HAP-1 (cell line): ENCODE measurements at regions not wholly inside any gene's neighbourhood (a gene's known extent, or its start where the extent isn't known, plus 50 kb on each side); places are given as distances from the start of the nearest gene placed in this dataset.
"Not testable (repeated sequence)": the region's sequence is repeated elsewhere in the genome, so short reads cannot be mapped to it uniquely, and the experiment has no call there.

Experiments
- DNase-seq, 2 experiments: peaks; one replicate each; pipeline ENCODE4 v3.0.0-alpha.2; 2016 to 2020; ENCODE audit warnings: low spot score in 2 of 2
- H3K27me3 ChIP-seq: fragments of 250-450 bp; sonication (Bioruptor Pico); 2 replicates; pipeline ENCODE4 v1.5.1; 2020; ENCODE audit warnings: low read depth, mild to moderate bottlenecking, moderate library complexity
- H3K36me3 ChIP-seq: fragments of 250-450 bp; sonication (Bioruptor Pico); replicated peaks from 2 replicates; pipeline ENCODE4 v1.5.1; 2020; ENCODE audit warnings: mild to moderate bottlenecking
- H3K4me1 ChIP-seq: fragments of 250-450 bp; sonication (Bioruptor Pico); 2 replicates; pipeline ENCODE4 v1.5.1; 2020; ENCODE audit warnings: mild to moderate bottlenecking
- H3K4me3 ChIP-seq: fragments of 250-450 bp; sonication (Bioruptor Pico); 2 replicates; pipeline ENCODE4 v1.5.1; 2020; ENCODE audit warnings: mild to moderate bottlenecking, moderate library complexity
- H3K9me3 ChIP-seq: fragments of 250-450 bp; sonication (Bioruptor Pico); 2 replicates; pipeline ENCODE4 v1.5.1; 2020; ENCODE audit warnings: mild to moderate bottlenecking, moderate library complexity
- in situ Hi-C: fragments of 300-500 bp; cut with MboI; formaldehyde crosslinking; loops from 3 replicates; pipeline ENCODE4 v1.14.3; 2020; ENCODE audit warnings: low sequenced_read_pairs, inconsistent platforms, mixed read lengths

GRCh38 chr9:2525147-2525546, 96.4 kb upstream of the VLDLR start:
- H3K36me3 ChIP-seq, result no peaks in the 10 kb centered on the region
- no peaks in the 10 kb centered on the region for H3K9me3 ChIP-seq
- peaks cover 21% of the 10 kb centered on the region for H3K4me1 ChIP-seq
- H3K27me3 ChIP-seq, result no peaks in the 10 kb centered on the region
- in situ Hi-C loops, result no loop called here
- H3K4me3 ChIP-seq, result no peak overlapping the region
- DNase-seq, result no peak

GRCh38 chr9:2526071-2526828, 95.3 kb upstream of the VLDLR start:
- H3K9me3 ChIP-seq, result no peaks in the 10 kb centered on the region
- in situ Hi-C loops, result no loop called here
- no peak overlapping the region for H3K4me3 ChIP-seq
- peaks cover 21% of the 10 kb centered on the region for H3K4me1 ChIP-seq
- peak; percentile 14 to 90 for DNase-seq
- no peaks in the 10 kb centered on the region for H3K36me3 ChIP-seq
- no peaks in the 10 kb centered on the region for H3K27me3 ChIP-seq

GRCh38 chr9:2531481-2531880, 90.1 kb upstream of the VLDLR start:
- H3K36me3 ChIP-seq, result no peaks in the 10 kb centered on the region
- H3K27me3 ChIP-seq, result no peaks in the 10 kb centered on the region
- H3K4me3 ChIP-seq, result no peak overlapping the region
- no peak for DNase-seq
- in situ Hi-C loops, result no loop called here
- H3K4me1 ChIP-seq, result peaks cover 24% of the 10 kb centered on the region
- no peaks in the 10 kb centered on the region for H3K9me3 ChIP-seq

- in situ Hi-C loops, result no loop called here
- DNase-seq, result no peak
- Histone ChIP-seq H3K9me3 (no peaks in the 10 kb centered on the region), H3K36me3 (no peaks in the 10 kb centered on the region), H3K4me3 (no peak overlapping the region), H3K4me1 (peaks cover 13% of the 10 kb centered on the region), H3K27me3 (no peaks in the 10 kb centered on the region)
Measured at GRCh38 chr9:2536511-2536910, 85.1 kb upstream of the VLDLR start.

- no peaks in the 10 kb centered on the region; the same call in 1 of the 2 replicates for H3K9me3 ChIP-seq
- no peak for DNase-seq
- H3K36me3 ChIP-seq, result no peaks in the 10 kb centered on the region
- no peaks in the 10 kb centered on the region for H3K27me3 ChIP-seq
- H3K4me1 ChIP-seq, result no peaks in the 10 kb centered on the region
- in situ Hi-C loops, result no loop called here
- no peak overlapping the region for H3K4me3 ChIP-seq
Measured at GRCh38 chr9:2545881-2546490, 75.6 kb upstream of the VLDLR start.

- H3K4me3 ChIP-seq, H3K27me3 ChIP-seq, H3K36me3 ChIP-seq, H3K9me3 ChIP-seq, in situ Hi-C loops, H3K4me1 ChIP-seq: not testable (repeated sequence)
- DNase-seq, result peak; percentile 61 to 65
Measured at GRCh38 chr9:2555899-2556600, 65.5 kb upstream of the VLDLR start.

- Histone ChIP-seq H3K9me3 (no peaks in the 10 kb centered on the region), H3K27me3 (no peaks in the 10 kb centered on the region), H3K4me1 (peaks cover 3% of the 10 kb centered on the region), H3K4me3 (no peak overlapping the region), H3K36me3 (no peaks in the 10 kb centered on the region)
- DNase-seq, result no peak
- in situ Hi-C loops, result no loop called here
Measured at GRCh38 chr9:2557693-2558092, 63.9 kb upstream of the VLDLR start.

- Histone ChIP-seq H3K4me3 (no peak overlapping the region), H3K27me3 (no peaks in the 10 kb centered on the region), H3K36me3 (no peaks in the 10 kb centered on the region), H3K9me3 (no peaks in the 10 kb centered on the region), H3K4me1 (peaks cover 3% of the 10 kb centered on the region)
- DNase-seq, result no peak
- in situ Hi-C loops, result no loop called here
Measured at GRCh38 chr9:2559192-2560152, 62.1 kb upstream of the VLDLR start.

GRCh38 chr9:2560180-2560579, 61.4 kb upstream of the VLDLR start:
- H3K4me1 ChIP-seq, result peaks cover 3% of the 10 kb centered on the region
- H3K4me3 ChIP-seq, result no peak overlapping the region
- in situ Hi-C loops, result no loop called here
- H3K27me3 ChIP-seq, result no peaks in the 10 kb centered on the region
- no peak for DNase-seq
- H3K9me3 ChIP-seq, result no peaks in the 10 kb centered on the region
- no peaks in the 10 kb centered on the region for H3K36me3 ChIP-seq

- in situ Hi-C loops, result no loop called here
- no peak for DNase-seq
- H3K4me1 ChIP-seq, result no peaks in the 10 kb centered on the region
- H3K36me3 ChIP-seq, result no peaks in the 10 kb centered on the region
- H3K4me3 ChIP-seq, result no peak overlapping the region
- H3K9me3 ChIP-seq, result no peaks in the 10 kb centered on the region
- H3K27me3 ChIP-seq, result no peaks in the 10 kb centered on the region
Measured at GRCh38 chr9:2565676-2566340, 55.8 kb upstream of the VLDLR start.

- Histone ChIP-seq H3K4me3 (no peak overlapping the region), H3K9me3 (no peaks in the 10 kb centered on the region), H3K27me3 (no peaks in the 10 kb centered on the region), H3K36me3 (no peaks in the 10 kb centered on the region), H3K4me1 (no peaks in the 10 kb centered on the region)
- DNase-seq, result no peak
- in situ Hi-C loops, result no loop called here
Measured at GRCh38 chr9:2567922-2568321, 53.7 kb upstream of the VLDLR start.

- DNase-seq, result no peak
Measured at GRCh38 chr9:2568689-2569088, 52.9 kb upstream of the VLDLR start.

More at GRCh38 chr9:2568689-2569088, 52.9 kb upstream of the VLDLR start:
- in situ Hi-C loops, result no loop called here
- Histone ChIP-seq H3K4me3 (no peak overlapping the region), H3K4me1 (no peaks in the 10 kb centered on the region), H3K27me3 (no peaks in the 10 kb centered on the region), H3K9me3 (no peaks in the 10 kb centered on the region), H3K36me3 (no peaks in the 10 kb centered on the region)
